CD4-positive, alpha-beta T cell treated with Interleukin-1 beta for 1 hour (primary cell): ENCODE measurements at regions not wholly inside any gene's neighbourhood (a gene's known extent, or its start where the extent isn't known, plus 50 kb on each side); places are given as distances from the start of the nearest gene placed in this dataset.
"Not testable (repeated sequence)": the region's sequence is repeated elsewhere in the genome, so short reads cannot be mapped to it uniquely, and the experiment has no call there.

ENCODE experiments used
- DNase-seq, 2 donors: peaks; one replicate each; pipeline ENCODE4 v3.0.0-alpha.2; 2020 to 2022

- DNase-seq, result no peak
These were observed 289.4 kb upstream of the TLE3 start for GRCh38 chr15:70387081-70387480.

GRCh38 chr15:70385711-70386110 is 288.0 kb upstream of the TLE3 start:
- DNase-seq, result no peak

- no peak for DNase-seq
These were observed 287.3 kb upstream of the TLE3 start for GRCh38 chr15:70385052-70385451.

- no peak for DNase-seq
These were observed 286.1 kb upstream of the TLE3 start for GRCh38 chr15:70383856-70384255.

GRCh38 chr15:70382762-70383458 is 285.2 kb upstream of the TLE3 start:
- DNase-seq, result no peak

GRCh38 chr15:70382009-70382749 is 284.5 kb upstream of the TLE3 start:
- no peak for DNase-seq

GRCh38 chr15:70379938-70380883 is 282.5 kb upstream of the TLE3 start:
- DNase-seq, result no peak

- DNase-seq, result no peak
These were observed 281.4 kb upstream of the TLE3 start for GRCh38 chr15:70379134-70379533.

- no peak for DNase-seq
These were observed 280.7 kb upstream of the TLE3 start for GRCh38 chr15:70378126-70379031.

- DNase-seq, result no peak
These were observed 279.4 kb upstream of the TLE3 start for GRCh38 chr15:70376929-70377691.

- DNase-seq, result no peak
These were observed 278.6 kb upstream of the TLE3 start for GRCh38 chr15:70376031-70376928.

- no peak for DNase-seq
These were observed 277.9 kb upstream of the TLE3 start for GRCh38 chr15:70375586-70375985.

GRCh38 chr15:70375006-70375431 is 277.3 kb upstream of the TLE3 start:
- no peak for DNase-seq

- DNase-seq, result no peak
These were observed 276.4 kb upstream of the TLE3 start for GRCh38 chr15:70374096-70374495.

GRCh38 chr15:70373439-70373838 is 275.7 kb upstream of the TLE3 start:
- DNase-seq, result not testable (repeated sequence)

- not testable (repeated sequence) for DNase-seq
These were observed 270.4 kb upstream of the TLE3 start for GRCh38 chr15:70367913-70368705.

GRCh38 chr15:70364023-70364422 is 266.3 kb upstream of the TLE3 start:
- not testable (repeated sequence) for DNase-seq

- no peak for DNase-seq
These were observed 265.2 kb upstream of the TLE3 start for GRCh38 chr15:70362886-70363285.

GRCh38 chr15:70362350-70362749 is 264.6 kb upstream of the TLE3 start:
- no peak for DNase-seq
